Calu3 (cell line): ENCODE measurements at regions not wholly inside any gene's neighbourhood (a gene's known extent, or its start where the extent isn't known, plus 50 kb on each side); places are given as distances from the start of the nearest gene placed in this dataset.

Experiments
- BruUV-seq: library from RNA; stranded (reverse); fragments of 400-500 nt; replicated peaks from 2 replicates; lab custom pipeline; 2021; lab: Mats Ljungman, UMichigan
- CTCF ChIA-PET: fragments of 300-600 bp; sonication (Branson Sonifier 250); formaldehyde crosslinking; loops from one replicate; lab custom pipeline; 2022; ENCODE audit warnings: antibody characterized with exemption; lab: Charles Lee
- DNase-seq: peaks from one replicate; pipeline ENCODE4 v3.0.0; 2022
- H3K27ac Mint-ChIP-seq: one replicate; pipeline ENCODE4 v1.8.0; 2022; ENCODE audit warnings: mixed read lengths; ENCODE audit not compliant: unreplicated experiment
- H3K27me3 Mint-ChIP-seq: one replicate; pipeline ENCODE4 v1.8.0; 2022; ENCODE audit warnings: mixed read lengths; ENCODE audit not compliant: unreplicated experiment
- H3K36me3 Mint-ChIP-seq: one replicate; pipeline ENCODE4 v1.8.0; 2022; ENCODE audit warnings: mild to moderate bottlenecking, moderate library complexity, mixed read lengths; ENCODE audit not compliant: insufficient read depth, unreplicated experiment
- H3K4me1 Mint-ChIP-seq: one replicate; pipeline ENCODE4 v1.8.0; 2022; ENCODE audit warnings: mild to moderate bottlenecking, low read depth, mixed read lengths; ENCODE audit not compliant: unreplicated experiment
- H3K4me3 Mint-ChIP-seq: one replicate; pipeline ENCODE4 v1.8.0; 2022; ENCODE audit warnings: mild to moderate bottlenecking, low read depth, moderate library complexity, mixed read lengths; ENCODE audit not compliant: unreplicated experiment
- H3K9me3 Mint-ChIP-seq: one replicate; pipeline ENCODE4 v1.8.0; 2022; ENCODE audit warnings: low read depth, mixed read lengths; ENCODE audit not compliant: unreplicated experiment
- intact Hi-C: fragments of 100-400 bp; cut with micrococcal nuclease; formaldehyde crosslinking; loops from one replicate; pipeline ENCODE4 v1.10.0; 2022; ENCODE audit not compliant: unreplicated experiment
- TF ChIP-seq, protein P1 (sequence below): fragments of 200-600 bp; IDR thresholded peaks from one replicate; pipeline ENCODE4 v1.8.0; 2022; ENCODE audit warnings: antibody characterized with exemption; ENCODE audit not compliant: unreplicated experiment

GRCh38 chr2:215528555-215528954 lies 92.7 kb upstream of the FN1 start:
- Mint-ChIP-seq H3K9me3 (peaks cover 11% of the 10 kb centered on the region), H3K27me3 (no peaks in the 10 kb centered on the region), H3K4me3 (peak overlapping the region; percentile 11), H3K27ac (peak overlapping the region; percentile 79), H3K36me3 (peaks cover 6% of the 10 kb centered on the region), H3K4me1 (peaks cover 39% of the 10 kb centered on the region)
- BruUV-seq: no TSS peak
- CTCF ChIA-PET: no interaction called here
- DNase-seq: no peak
- TF ChIP-seq, protein P1, sequence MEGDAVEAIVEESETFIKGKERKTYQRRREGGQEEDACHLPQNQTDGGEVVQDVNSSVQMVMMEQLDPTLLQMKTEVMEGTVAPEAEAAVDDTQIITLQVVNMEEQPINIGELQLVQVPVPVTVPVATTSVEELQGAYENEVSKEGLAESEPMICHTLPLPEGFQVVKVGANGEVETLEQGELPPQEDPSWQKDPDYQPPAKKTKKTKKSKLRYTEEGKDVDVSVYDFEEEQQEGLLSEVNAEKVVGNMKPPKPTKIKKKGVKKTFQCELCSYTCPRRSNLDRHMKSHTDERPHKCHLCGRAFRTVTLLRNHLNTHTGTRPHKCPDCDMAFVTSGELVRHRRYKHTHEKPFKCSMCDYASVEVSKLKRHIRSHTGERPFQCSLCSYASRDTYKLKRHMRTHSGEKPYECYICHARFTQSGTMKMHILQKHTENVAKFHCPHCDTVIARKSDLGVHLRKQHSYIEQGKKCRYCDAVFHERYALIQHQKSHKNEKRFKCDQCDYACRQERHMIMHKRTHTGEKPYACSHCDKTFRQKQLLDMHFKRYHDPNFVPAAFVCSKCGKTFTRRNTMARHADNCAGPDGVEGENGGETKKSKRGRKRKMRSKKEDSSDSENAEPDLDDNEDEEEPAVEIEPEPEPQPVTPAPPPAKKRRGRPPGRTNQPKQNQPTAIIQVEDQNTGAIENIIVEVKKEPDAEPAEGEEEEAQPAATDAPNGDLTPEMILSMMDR: no peak
- intact Hi-C loops: no loop called here

GRCh38 chr2:215527736-215528135 lies 91.9 kb upstream of the FN1 start:
- no TSS peak for BruUV-seq
- intact Hi-C loops: no loop called here
- no peak overlapping the region for H3K27ac Mint-ChIP-seq
- peaks cover 6% of the 10 kb centered on the region for H3K9me3 Mint-ChIP-seq
- DNase-seq: no peak
- H3K36me3 Mint-ChIP-seq: peaks cover 6% of the 10 kb centered on the region
- TF ChIP-seq, protein P1: no peak
- H3K27me3 Mint-ChIP-seq: no peaks in the 10 kb centered on the region
- CTCF ChIA-PET: no interaction called here
- no peak overlapping the region for H3K4me3 Mint-ChIP-seq
- H3K4me1 Mint-ChIP-seq: peaks cover 39% of the 10 kb centered on the region

DNA sequence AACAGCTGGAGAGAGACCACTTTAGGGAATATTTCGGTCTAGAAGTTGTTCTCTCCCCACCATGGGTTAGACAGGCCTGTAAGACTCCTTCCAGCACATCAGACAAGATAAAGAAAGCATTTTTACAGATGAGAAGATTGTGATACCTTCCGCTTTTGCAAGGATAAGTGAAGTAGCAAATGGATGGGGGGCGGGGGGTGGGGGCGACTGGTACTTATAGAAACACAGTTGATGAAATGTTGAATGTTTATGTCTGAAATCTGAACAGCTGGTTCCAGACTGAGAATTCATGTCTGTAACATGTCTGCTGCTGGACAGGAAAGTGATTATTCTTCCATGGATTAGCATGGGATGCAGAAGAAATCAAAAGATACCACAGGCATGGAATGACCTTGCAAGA lies 90.5 kb upstream of the FN1 start:
- TF ChIP-seq, protein P1: no peak
- intact Hi-C loops: no loop called here
- CTCF ChIA-PET: no interaction called here
- Mint-ChIP-seq H3K4me3 (no peak overlapping the region), H3K27me3 (no peaks in the 10 kb centered on the region), H3K4me1 (peaks cover 28% of the 10 kb centered on the region), H3K36me3 (peaks cover 2% of the 10 kb centered on the region), H3K27ac (no peak overlapping the region), H3K9me3 (peaks cover 6% of the 10 kb centered on the region)
- BruUV-seq: no TSS peak
- DNase-seq: no peak

DNA sequence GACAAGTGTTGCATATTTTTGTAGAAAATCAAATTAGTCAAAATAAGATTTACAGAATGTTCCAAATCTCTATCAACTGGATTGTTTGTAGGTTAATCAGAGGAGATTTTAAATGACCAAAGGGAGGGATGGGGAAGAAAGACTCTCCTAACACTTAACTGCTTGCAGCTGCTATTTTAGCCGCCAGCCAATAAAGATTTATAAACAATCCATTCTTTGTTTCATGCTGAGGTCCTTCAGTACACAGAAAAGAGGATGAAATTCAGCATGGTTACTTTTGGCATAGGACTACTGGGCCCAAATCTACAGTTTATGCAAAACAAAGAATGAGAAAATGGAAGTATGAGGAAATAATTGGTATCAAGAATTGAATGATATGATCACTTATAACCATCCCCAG lies 86.4 kb upstream of the FN1 start:
- Mint-ChIP-seq H3K27me3 (no peaks in the 10 kb centered on the region), H3K9me3 (peaks cover 2% of the 10 kb centered on the region), H3K4me3 (no peak overlapping the region), H3K27ac (no peak overlapping the region), H3K36me3 (no peaks in the 10 kb centered on the region), H3K4me1 (no peaks in the 10 kb centered on the region)
- intact Hi-C loops: no loop called here
- no peak for DNase-seq
- CTCF ChIA-PET: no interaction called here
- TF ChIP-seq, protein P1: no peak
- BruUV-seq: no TSS peak
